ENCODE measurements at regions not wholly inside any gene's neighbourhood (a gene's known extent, or its start where the extent isn't known, plus 50 kb on each side); places are given as distances from the start of the nearest gene placed in this dataset.

- TF ChIP-seq, protein P1, sequence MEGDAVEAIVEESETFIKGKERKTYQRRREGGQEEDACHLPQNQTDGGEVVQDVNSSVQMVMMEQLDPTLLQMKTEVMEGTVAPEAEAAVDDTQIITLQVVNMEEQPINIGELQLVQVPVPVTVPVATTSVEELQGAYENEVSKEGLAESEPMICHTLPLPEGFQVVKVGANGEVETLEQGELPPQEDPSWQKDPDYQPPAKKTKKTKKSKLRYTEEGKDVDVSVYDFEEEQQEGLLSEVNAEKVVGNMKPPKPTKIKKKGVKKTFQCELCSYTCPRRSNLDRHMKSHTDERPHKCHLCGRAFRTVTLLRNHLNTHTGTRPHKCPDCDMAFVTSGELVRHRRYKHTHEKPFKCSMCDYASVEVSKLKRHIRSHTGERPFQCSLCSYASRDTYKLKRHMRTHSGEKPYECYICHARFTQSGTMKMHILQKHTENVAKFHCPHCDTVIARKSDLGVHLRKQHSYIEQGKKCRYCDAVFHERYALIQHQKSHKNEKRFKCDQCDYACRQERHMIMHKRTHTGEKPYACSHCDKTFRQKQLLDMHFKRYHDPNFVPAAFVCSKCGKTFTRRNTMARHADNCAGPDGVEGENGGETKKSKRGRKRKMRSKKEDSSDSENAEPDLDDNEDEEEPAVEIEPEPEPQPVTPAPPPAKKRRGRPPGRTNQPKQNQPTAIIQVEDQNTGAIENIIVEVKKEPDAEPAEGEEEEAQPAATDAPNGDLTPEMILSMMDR (IDR thresholded peaks at IDR 0.05; ENCODE audit: low read depth, low read length, poor library complexity, severe bottlenecking), result no peak
- TF ChIP-seq EZH2phosphoT487 (IDR thresholded peaks at IDR 0.05; ENCODE audit: borderline replicate concordance, low read length), result no peak
These were observed 238.9 kb upstream of the GBE1 start for GRCh38 chr3:82000350-82000749.
